ENCODE measurements at regions not wholly inside any gene's neighbourhood (a gene's known extent, or its start where the extent isn't known, plus 50 kb on each side); places are given as distances from the start of the nearest gene placed in this dataset.
"Not testable (repeated sequence)": the region's sequence is repeated elsewhere in the genome, so short reads cannot be mapped to it uniquely, and the experiment has no call there.

DNA sequence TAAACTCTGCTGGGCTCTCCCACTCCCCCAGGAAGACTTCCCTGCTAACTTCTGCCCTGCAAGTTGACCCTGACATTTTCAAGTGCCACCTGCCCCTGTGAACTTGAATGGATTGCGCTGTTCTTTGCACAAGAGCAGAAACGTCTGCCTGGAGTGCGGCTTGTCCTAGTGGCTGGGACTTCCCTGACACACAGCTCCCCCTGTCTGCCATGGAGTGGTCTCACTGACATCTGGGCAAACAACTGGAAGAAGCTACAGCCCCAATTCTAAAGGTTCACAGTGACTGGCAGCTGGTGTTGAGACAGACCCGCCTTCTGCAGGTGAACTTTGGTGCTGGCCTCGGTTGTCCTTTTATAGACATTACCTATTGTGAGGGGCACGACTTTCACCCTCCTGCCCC, 138.7 kb downstream of the KLRB1 start:
- peak in 10 of 14 experiments; percentile 10 to 74 (median 50) for DNase-seq
- H3K27me3 Mint-ChIP-seq; intact Hi-C loops (cut with DNase I, micrococcal nuclease); H3K4me3 ChIP-seq (ENCODE audit: low read length); H3K4me3 Mint-ChIP-seq; H3K36me3 ChIP-seq (ENCODE audit: insufficient read depth, low read length); H3K9me3 Mint-ChIP-seq; H3K27me3 ChIP-seq (ENCODE audit: control insufficient read depth in 1 of 2, insufficient read depth in 2 of 2, low read length in 2 of 2); H3K9me3 ChIP-seq (ENCODE audit: control insufficient read depth in 1 of 2, insufficient read depth in 1 of 2, low read length in 2 of 2); H3K36me3 Mint-ChIP-seq (ENCODE audit: low read depth); H3K27ac ChIP-seq (ENCODE audit: low read depth in 1 of 2, low read length in 2 of 2): not testable (repeated sequence)
- peak; percentile 58 for ATAC-seq (ENCODE audit: poor library complexity)
- TF ChIP-seq, protein P1, sequence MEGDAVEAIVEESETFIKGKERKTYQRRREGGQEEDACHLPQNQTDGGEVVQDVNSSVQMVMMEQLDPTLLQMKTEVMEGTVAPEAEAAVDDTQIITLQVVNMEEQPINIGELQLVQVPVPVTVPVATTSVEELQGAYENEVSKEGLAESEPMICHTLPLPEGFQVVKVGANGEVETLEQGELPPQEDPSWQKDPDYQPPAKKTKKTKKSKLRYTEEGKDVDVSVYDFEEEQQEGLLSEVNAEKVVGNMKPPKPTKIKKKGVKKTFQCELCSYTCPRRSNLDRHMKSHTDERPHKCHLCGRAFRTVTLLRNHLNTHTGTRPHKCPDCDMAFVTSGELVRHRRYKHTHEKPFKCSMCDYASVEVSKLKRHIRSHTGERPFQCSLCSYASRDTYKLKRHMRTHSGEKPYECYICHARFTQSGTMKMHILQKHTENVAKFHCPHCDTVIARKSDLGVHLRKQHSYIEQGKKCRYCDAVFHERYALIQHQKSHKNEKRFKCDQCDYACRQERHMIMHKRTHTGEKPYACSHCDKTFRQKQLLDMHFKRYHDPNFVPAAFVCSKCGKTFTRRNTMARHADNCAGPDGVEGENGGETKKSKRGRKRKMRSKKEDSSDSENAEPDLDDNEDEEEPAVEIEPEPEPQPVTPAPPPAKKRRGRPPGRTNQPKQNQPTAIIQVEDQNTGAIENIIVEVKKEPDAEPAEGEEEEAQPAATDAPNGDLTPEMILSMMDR (IDR thresholded peaks at IDR 0.05) = peak; percentile 28
- H3K4me1 ChIP-seq (ENCODE audit: insufficient read depth, low read length) = peaks cover 18% of the 10 kb centered on the region
- ChIA-PET CTCF (interaction anchor here (0.8 kb wide), 1 partner anchor 115 kb away, joined by 3 read pairs; no protein-coding TSS in a partner anchor), POLR2A (interaction anchor here (1.0 kb wide), 1 partner anchor 138 kb away, joined by 4 read pairs; no protein-coding TSS in a partner anchor)
- Mint-ChIP-seq H3K27ac (peak overlapping the region; percentile 19), H3K4me1 (ENCODE audit: low read depth) (peaks cover 24% of the 10 kb centered on the region)

DNA sequence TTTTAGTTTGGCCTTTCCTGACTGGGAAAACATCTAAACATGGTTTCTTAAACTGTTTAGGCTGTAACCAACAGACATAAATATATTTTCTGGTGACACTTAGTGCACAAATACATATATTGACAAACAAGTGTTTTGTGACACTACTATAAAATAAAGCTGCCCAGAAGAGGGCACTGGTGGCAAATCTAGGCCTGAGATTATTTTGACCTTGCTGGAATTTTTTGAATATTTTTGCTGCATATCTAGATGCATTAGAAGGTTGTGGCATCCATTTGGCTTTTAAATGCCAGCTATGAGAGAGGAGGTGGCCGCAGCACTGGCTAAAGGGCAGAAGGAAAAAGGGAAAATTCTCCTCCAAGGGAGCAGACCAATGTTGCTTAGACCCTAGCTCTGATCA, 139.6 kb downstream of the KLRB1 start:
- CTCF ChIA-PET; H3K9me3 Mint-ChIP-seq; H3K27me3 Mint-ChIP-seq; H3K9me3 ChIP-seq (ENCODE audit: control insufficient read depth in 1 of 2, insufficient read depth in 1 of 2, low read length in 2 of 2); H3K4me3 Mint-ChIP-seq; H3K36me3 ChIP-seq (ENCODE audit: insufficient read depth, low read length); intact Hi-C loops (cut with DNase I, micrococcal nuclease); ATAC-seq (ENCODE audit: poor library complexity); H3K27ac ChIP-seq (ENCODE audit: low read depth in 1 of 2, low read length in 2 of 2); H3K36me3 Mint-ChIP-seq (ENCODE audit: low read depth); H3K4me3 ChIP-seq (ENCODE audit: low read length); H3K27me3 ChIP-seq (ENCODE audit: control insufficient read depth in 1 of 2, insufficient read depth in 2 of 2, low read length in 2 of 2): not testable (repeated sequence)
- POLR2A ChIA-PET = interaction anchor here (1.0 kb wide), 1 partner anchor 137 kb away, joined by 4 read pairs; no protein-coding TSS in a partner anchor
- peaks cover 18% of the 10 kb centered on the region for H3K4me1 ChIP-seq (ENCODE audit: insufficient read depth, low read length)
- peak in 2 of 14 experiments; percentile 14 to 49 for DNase-seq
- peaks cover 24% of the 10 kb centered on the region for H3K4me1 Mint-ChIP-seq (ENCODE audit: low read depth)
- peak overlapping the region; percentile 19 for H3K27ac Mint-ChIP-seq

DNA sequence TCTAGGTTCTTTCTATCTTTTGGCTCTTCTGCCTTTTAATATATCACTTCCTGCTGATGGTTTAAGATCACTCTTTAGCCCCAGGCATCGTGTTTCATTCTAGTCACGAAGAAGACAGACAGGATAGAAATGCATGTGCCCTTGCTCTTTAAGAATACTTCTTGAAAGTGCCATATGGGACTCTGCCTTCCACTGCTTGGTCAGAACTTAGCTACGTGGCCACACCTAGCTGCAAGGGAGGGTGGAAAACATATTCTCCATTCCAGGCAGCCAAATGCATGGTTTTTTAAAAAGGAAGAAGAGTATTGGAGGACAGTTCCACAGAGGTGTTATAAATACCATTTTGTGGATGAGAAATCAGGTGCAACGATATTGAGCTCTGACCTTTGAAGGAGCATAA, 143.3 kb downstream of the KLRB1 start:
- H3K27me3 Mint-ChIP-seq = no peaks in the 10 kb centered on the region
- no peaks in the 10 kb centered on the region for H3K36me3 ChIP-seq (ENCODE audit: insufficient read depth, low read length)
- ChIA-PET POLR2A (no interaction called here), CTCF (no interaction called here)
- no peak overlapping the region for H3K4me3 ChIP-seq (ENCODE audit: low read length)
- no peak for ATAC-seq (ENCODE audit: poor library complexity)
- no peaks in the 10 kb centered on the region for H3K9me3 ChIP-seq (ENCODE audit: control insufficient read depth in 1 of 2, insufficient read depth in 1 of 2, low read length in 2 of 2)
- H3K27ac Mint-ChIP-seq = no peak overlapping the region
- DNase-seq = no peak
- H3K4me1 Mint-ChIP-seq (ENCODE audit: low read depth) = peaks cover 14% of the 10 kb centered on the region
- TF ChIP-seq, protein P1 (IDR thresholded peaks at IDR 0.05) = no peak
- no peaks in the 10 kb centered on the region for H3K9me3 Mint-ChIP-seq
- no peak overlapping the region for H3K27ac ChIP-seq (ENCODE audit: low read depth in 1 of 2, low read length in 2 of 2)
- no peak overlapping the region for H3K4me3 Mint-ChIP-seq
- H3K4me1 ChIP-seq (ENCODE audit: insufficient read depth, low read length) = peaks cover 10% of the 10 kb centered on the region
- intact Hi-C loops (cut with DNase I, micrococcal nuclease) = no loop called here
- no peaks in the 10 kb centered on the region for H3K36me3 Mint-ChIP-seq (ENCODE audit: low read depth)
- no peaks in the 10 kb centered on the region for H3K27me3 ChIP-seq (ENCODE audit: control insufficient read depth in 1 of 2, insufficient read depth in 2 of 2, low read length in 2 of 2)

DNA sequence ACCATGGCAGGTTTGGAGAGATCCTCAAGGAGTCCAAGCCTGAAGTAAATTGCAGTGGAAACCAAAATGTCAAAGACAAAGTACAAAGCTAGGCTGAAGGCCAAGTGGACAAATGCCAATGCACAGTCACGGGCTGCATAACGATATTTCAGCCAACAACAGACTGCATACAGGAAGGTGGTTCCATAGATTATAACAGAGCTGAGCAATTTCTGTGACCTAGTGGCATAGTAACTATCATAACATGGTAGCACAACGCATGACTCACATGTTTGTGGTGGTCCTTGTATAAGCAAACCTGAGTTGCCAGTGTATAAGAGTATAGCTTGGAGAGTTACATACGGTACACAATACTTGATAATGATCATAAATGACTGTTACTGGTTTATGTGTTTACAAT, 152.2 kb downstream of the KLRB1 start:
- ATAC-seq (ENCODE audit: poor library complexity); DNase-seq; H3K27me3 ChIP-seq (ENCODE audit: control insufficient read depth in 1 of 2, insufficient read depth in 2 of 2, low read length in 2 of 2); H3K27ac Mint-ChIP-seq; CTCF ChIA-PET; H3K27me3 Mint-ChIP-seq; H3K27ac ChIP-seq (ENCODE audit: low read depth in 1 of 2, low read length in 2 of 2); H3K4me1 ChIP-seq (ENCODE audit: insufficient read depth, low read length); H3K9me3 ChIP-seq (ENCODE audit: control insufficient read depth in 1 of 2, insufficient read depth in 1 of 2, low read length in 2 of 2); intact Hi-C loops (cut with DNase I, micrococcal nuclease); H3K36me3 Mint-ChIP-seq (ENCODE audit: low read depth); H3K4me3 Mint-ChIP-seq; H3K36me3 ChIP-seq (ENCODE audit: insufficient read depth, low read length); H3K4me3 ChIP-seq (ENCODE audit: low read length); H3K9me3 Mint-ChIP-seq; H3K4me1 Mint-ChIP-seq (ENCODE audit: low read depth); POLR2A ChIA-PET: not testable (repeated sequence)

DNA sequence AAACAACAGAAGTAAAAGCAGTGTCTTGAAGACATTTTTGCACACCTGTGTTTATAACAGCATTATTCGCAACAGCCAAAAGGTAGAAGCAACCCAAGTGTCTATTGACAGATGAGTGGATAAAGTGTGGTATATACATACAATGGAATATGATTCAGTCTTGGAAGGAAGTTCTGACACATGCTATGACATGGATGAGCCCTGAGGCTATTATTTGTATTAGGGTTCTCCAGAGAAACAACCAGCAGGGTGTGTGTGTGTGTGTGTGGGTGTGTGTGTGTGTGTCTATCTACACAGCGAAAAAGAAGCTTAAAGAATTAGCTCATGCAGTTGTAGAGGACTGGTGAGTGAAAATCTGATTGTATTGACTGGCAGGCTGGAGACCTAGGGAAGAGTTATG, 153.7 kb downstream of the KLRB1 start:
- CTCF ChIA-PET; H3K27ac ChIP-seq (ENCODE audit: low read depth in 1 of 2, low read length in 2 of 2); ATAC-seq (ENCODE audit: poor library complexity); H3K9me3 Mint-ChIP-seq; H3K4me1 Mint-ChIP-seq (ENCODE audit: low read depth); H3K36me3 Mint-ChIP-seq (ENCODE audit: low read depth); intact Hi-C loops (cut with DNase I, micrococcal nuclease); H3K4me3 Mint-ChIP-seq; H3K9me3 ChIP-seq (ENCODE audit: control insufficient read depth in 1 of 2, insufficient read depth in 1 of 2, low read length in 2 of 2); H3K4me1 ChIP-seq (ENCODE audit: insufficient read depth, low read length); DNase-seq; H3K27me3 Mint-ChIP-seq; H3K4me3 ChIP-seq (ENCODE audit: low read length); H3K27me3 ChIP-seq (ENCODE audit: control insufficient read depth in 1 of 2, insufficient read depth in 2 of 2, low read length in 2 of 2); H3K27ac Mint-ChIP-seq; POLR2A ChIA-PET; H3K36me3 ChIP-seq (ENCODE audit: insufficient read depth, low read length): not testable (repeated sequence)

DNA sequence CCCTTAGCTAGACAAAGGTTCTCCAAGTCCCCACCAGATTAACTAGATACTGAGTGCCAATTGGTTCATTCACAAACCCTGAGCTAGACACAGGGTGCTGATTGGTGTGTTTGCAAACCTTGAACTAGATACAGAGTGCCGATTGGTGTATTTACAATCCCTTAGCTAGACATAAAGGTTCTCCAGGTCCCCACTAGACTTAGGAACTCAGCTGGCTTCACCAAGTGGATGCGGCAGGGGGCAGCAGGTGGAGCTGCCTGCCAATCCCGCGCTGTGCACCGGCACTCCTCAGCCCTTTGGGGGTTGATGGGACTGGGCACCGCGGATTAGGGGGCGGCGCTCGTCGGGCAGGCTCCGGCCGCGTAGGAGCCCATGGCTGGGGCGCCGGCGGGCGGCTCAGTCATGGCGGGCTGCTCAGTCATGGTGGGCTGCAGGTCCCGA, 157.6 kb downstream of the KLRB1 start:
- peaks cover 15% of the 10 kb centered on the region for H3K4me1 ChIP-seq (ENCODE audit: insufficient read depth, low read length)
- H3K36me3 Mint-ChIP-seq (ENCODE audit: low read depth); H3K36me3 ChIP-seq (ENCODE audit: insufficient read depth, low read length); H3K27ac Mint-ChIP-seq; H3K27ac ChIP-seq (ENCODE audit: low read depth in 1 of 2, low read length in 2 of 2); H3K9me3 Mint-ChIP-seq; H3K4me3 ChIP-seq (ENCODE audit: low read length); ATAC-seq (ENCODE audit: poor library complexity); H3K27me3 ChIP-seq (ENCODE audit: control insufficient read depth in 1 of 2, insufficient read depth in 2 of 2, low read length in 2 of 2); CTCF ChIA-PET; intact Hi-C loops (cut with DNase I, micrococcal nuclease); H3K9me3 ChIP-seq (ENCODE audit: control insufficient read depth in 1 of 2, insufficient read depth in 1 of 2, low read length in 2 of 2); H3K27me3 Mint-ChIP-seq: not testable (repeated sequence)
- peak in 7 of 14 experiments; percentile 8 to 49 (median 28) for DNase-seq
- Mint-ChIP-seq H3K4me3 (peak overlapping the region; percentile 98), H3K4me1 (ENCODE audit: low read depth) (peaks cover 26% of the 10 kb centered on the region)
- POLR2A ChIA-PET = interaction anchor here (0.8 to 1.0 kb wide), 2 partner anchors 84 to 165 kb away, joined by 3 read pairs; no protein-coding TSS in a partner anchor

Measured in CD4-positive, alpha-beta T cell (primary cell).